H1 (cell line): ENCODE measurements at regions not wholly inside any gene's neighbourhood (a gene's known extent, or its start where the extent isn't known, plus 50 kb on each side); places are given as distances from the start of the nearest gene placed in this dataset.

Experiments
- CTCF ChIA-PET: fragments of 300-600 bp; sonication (Branson Sonifier 250); formaldehyde crosslinking; loops from one replicate; lab custom pipeline; 2021; ENCODE audit not compliant: partially characterized antibody; lab: Charles Lee
- POLR2A ChIA-PET: fragments of 300-600 bp; sonication (Branson Sonifier 250); formaldehyde crosslinking; loops from one replicate; lab custom pipeline; 2021; ENCODE audit warnings: inconsistent platforms; ENCODE audit not compliant: partially characterized antibody; lab: Charles Lee
- DNase-seq, 2 experiments: peaks; one replicate each; pipeline versions ENCODE4 v3.0.0 to v3.0.0-alpha.2; 2010 to 2022; ENCODE audit warnings: low spot score in 2 of 2, low read depth in 1 of 2, mixed read lengths in 1 of 2
- FAIRE-seq: peaks from 2 replicates; lab custom pipeline; 2011; peaks lifted over from hg19 to GRCh38; lab: Jason Lieb, UNC
- H2AFZ ChIP-seq: 2 replicates; pipeline ENCODE4 v1.8.1; 2012; ENCODE audit warnings: low read length, inconsistent platforms
- H2AK5ac ChIP-seq: 2 replicates; pipeline ENCODE4 v1.6.1; 2013; ENCODE audit warnings: low read depth, low read length
- H2BK120ac ChIP-seq: replicated peaks from 2 replicates; pipeline ENCODE3; 2013; ENCODE audit warnings: low read depth, low read length, inconsistent platforms
- H2BK12ac ChIP-seq: 2 replicates; pipeline ENCODE4 v1.6.1; 2013; ENCODE audit warnings: low read depth, low read length
- H2BK15ac ChIP-seq: 2 replicates; pipeline ENCODE4 v1.6.1; 2013; ENCODE audit warnings: low read length
- H2BK20ac ChIP-seq: 2 replicates; pipeline ENCODE4 v1.6.1; 2013; ENCODE audit warnings: low read length
- H2BK5ac ChIP-seq: 2 replicates; pipeline ENCODE4 v1.6.1; 2013; ENCODE audit warnings: low read depth, low read length
- H3K14ac ChIP-seq: 2 replicates; pipeline ENCODE4 v1.6.1; 2013; ENCODE audit warnings: inconsistent platforms; ENCODE audit not compliant: insufficient read length
- H3K18ac ChIP-seq: 2 replicates; pipeline ENCODE4 v1.6.1; 2013; ENCODE audit warnings: low read length; ENCODE audit errors: extremely low read depth
- H3K23ac ChIP-seq: 2 replicates; pipeline ENCODE4 v1.6.1; 2013; ENCODE audit warnings: inconsistent platforms; ENCODE audit not compliant: insufficient read length
- H3K23me2 ChIP-seq: 2 replicates; pipeline ENCODE4 v1.6.1; 2013; ENCODE audit warnings: low read depth, low read length
- H3K27ac ChIP-seq: 2 replicates; pipeline ENCODE4 v1.6.1; 2011; ENCODE audit warnings: low read depth, low read length, inconsistent platforms
- H3K27me3 ChIP-seq, 4 experiments: replicated peaks in 1 of 4; 1 replicate in 1 of 4; 2 replicates in 3 of 4; pipeline versions ENCODE4 v1.6.1 to v1.8.1; 2011 to 2013; ENCODE audit warnings: low read length in 3 of 4, mild to moderate bottlenecking in 3 of 4, inconsistent platforms in 2 of 4, mixed read lengths in 2 of 4, moderate library complexity in 1 of 4; ENCODE audit not compliant: control insufficient read depth in 3 of 4, insufficient read depth in 3 of 4; ENCODE audit errors: extremely low read depth in 1 of 4
- H3K36me3 ChIP-seq, 4 experiments: 2 replicates each; pipeline versions ENCODE4 v1.6.1 to v1.8.1; 2011 to 2013; ENCODE audit warnings: mild to moderate bottlenecking in 4 of 4, low read length in 3 of 4, moderate library complexity in 2 of 4, control low read depth in 1 of 4, inconsistent platforms in 1 of 4; ENCODE audit not compliant: insufficient read depth in 4 of 4, control insufficient read depth in 2 of 4
- H3K4ac ChIP-seq: replicated peaks from 2 replicates; pipeline ENCODE3; 2013; ENCODE audit warnings: low read length, low read depth, mixed read lengths, inconsistent platforms; ENCODE audit not compliant: insufficient read length
- H3K4me1 ChIP-seq, 4 experiments: replicated peaks in 1 of 4; 1 replicate in 1 of 4; 2 replicates in 3 of 4; pipeline versions ENCODE4 v1.6.1 to v1.8.1; 2011 to 2013; ENCODE audit warnings: low read length in 3 of 4, inconsistent platforms in 2 of 4, mixed read lengths in 1 of 4; ENCODE audit not compliant: insufficient read depth in 4 of 4, control insufficient read depth in 3 of 4
- H3K4me2 ChIP-seq, 2 experiments: 2 replicates each; pipeline versions ENCODE4 v1.6.1 to v1.8.1; 2011 to 2013; ENCODE audit warnings: low read depth in 2 of 2, low read length in 2 of 2, control low read depth in 1 of 2, inconsistent platforms in 1 of 2, mild to moderate bottlenecking in 1 of 2; ENCODE audit not compliant: insufficient read depth in 1 of 2
- H3K4me3 ChIP-seq, 4 experiments: fragments of 200-600, 300-600 bp in 1 of 4; sonication (generic), shearing (Covaris generic), sonication (Bioruptor Twin) in 1 of 4; 2 replicates each; pipeline versions ENCODE4 v1.5.1 to v1.8.1; 2011 to 2016; ENCODE audit warnings: low read length in 4 of 4, low read depth in 3 of 4, control low read depth in 2 of 4, inconsistent platforms in 2 of 4, mild to moderate bottlenecking in 2 of 4, mixed read lengths in 1 of 4, moderate library complexity in 1 of 4; ENCODE audit not compliant: insufficient read depth in 2 of 4; ENCODE audit errors: extremely low read depth in 1 of 4
- H3K56ac ChIP-seq: replicated peaks from 2 replicates; pipeline ENCODE3; 2013; ENCODE audit warnings: low read depth, mild to moderate bottlenecking, mixed read lengths, low read length, inconsistent platforms; ENCODE audit not compliant: insufficient read length
- H3K79me1 ChIP-seq: 2 replicates; pipeline ENCODE4 v1.6.1; 2013; ENCODE audit warnings: low read depth, low read length, control low read depth
- H3K79me2 ChIP-seq, 2 experiments: 2 replicates each; pipeline versions ENCODE4 v1.6.1 to v1.8.1; 2012 to 2013; ENCODE audit warnings: low read length in 2 of 2, mild to moderate bottlenecking in 2 of 2, inconsistent platforms in 1 of 2; ENCODE audit not compliant: insufficient read depth in 2 of 2, control insufficient read depth in 1 of 2
- H3K9ac ChIP-seq, 4 experiments: replicated peaks in 1 of 4; 1 replicate in 1 of 4; 2 replicates in 3 of 4; pipeline versions ENCODE4 v1.6.1 to v1.8.1; 2011 to 2013; ENCODE audit warnings: low read depth in 3 of 4, low read length in 3 of 4, control low read depth in 2 of 4, mild to moderate bottlenecking in 2 of 4, moderate library complexity in 2 of 4, inconsistent platforms in 1 of 4; ENCODE audit errors: extremely low read depth in 1 of 4
- H3K9me3 ChIP-seq, 2 experiments: 2 replicates each; pipeline versions ENCODE4 v1.6.1 to v1.8.1; 2012 to 2013; ENCODE audit warnings: mild to moderate bottlenecking in 2 of 2, moderate library complexity in 2 of 2, control low read depth in 1 of 2, inconsistent platforms in 1 of 2, low read depth in 1 of 2, low read length in 1 of 2, mixed read lengths in 1 of 2; ENCODE audit not compliant: insufficient read depth in 2 of 2
- H4K20me1 ChIP-seq, 2 experiments: replicated peaks in 1 of 2; 2 replicates each; pipeline versions ENCODE3 to v1.8.1; 2011 to 2013; ENCODE audit warnings: inconsistent platforms in 2 of 2, low read length in 2 of 2, mild to moderate bottlenecking in 1 of 2; ENCODE audit not compliant: insufficient read depth in 2 of 2, control insufficient read depth in 1 of 2
- H4K5ac ChIP-seq: 2 replicates; pipeline ENCODE4 v1.6.1; 2013; ENCODE audit warnings: low read length, low read depth, mixed read lengths, inconsistent platforms; ENCODE audit not compliant: insufficient read length
- H4K8ac ChIP-seq: 2 replicates; pipeline ENCODE4 v1.8.0; 2013; ENCODE audit warnings: mild to moderate bottlenecking, moderate library complexity, low read length, inconsistent platforms; ENCODE audit not compliant: insufficient read depth; ENCODE audit errors: extremely low read depth
- H4K91ac ChIP-seq: replicated peaks from 2 replicates; pipeline ENCODE3; 2013; ENCODE audit warnings: low read length, mixed read lengths, inconsistent platforms; ENCODE audit not compliant: insufficient read length
- BCL11A ChIP-seq, 2 experiments: IDR thresholded peaks; one replicate each; pipeline ENCODE4 v1.6.1; 2011; ENCODE audit warnings: low read depth in 2 of 2, low read length in 2 of 2, mild to moderate bottlenecking in 2 of 2
- BRCA1 ChIP-seq: IDR thresholded peaks from 2 replicates; pipeline ENCODE4 v1.6.1; 2012; ENCODE audit warnings: low read depth, low read length, improper control_type of control experiment
- EZH2 ChIP-seq: fragments of 200-600 bp; sonication (generic); IDR thresholded peaks from 2 replicates; pipeline ENCODE4 v1.7.1; 2012; ENCODE audit warnings: low read depth, mild to moderate bottlenecking, moderate library complexity, low read length, inconsistent platforms; ENCODE audit not compliant: severe bottlenecking
- GABPA ChIP-seq: IDR thresholded peaks from 2 replicates; pipeline ENCODE4 v1.6.1; 2011; ENCODE audit warnings: mild to moderate bottlenecking, low read length, moderate library complexity, borderline replicate concordance; ENCODE audit not compliant: insufficient read depth
- GTF2F1 ChIP-seq: IDR thresholded peaks from 2 replicates; pipeline ENCODE4 v1.6.1; 2012; ENCODE audit warnings: low read depth, low read length, improper control_type of control experiment, borderline replicate concordance
- MAX ChIP-seq: IDR thresholded peaks from 2 replicates; pipeline ENCODE4 v1.6.1; 2012; ENCODE audit warnings: inconsistent platforms
- RAD21 ChIP-seq, 2 experiments: IDR thresholded peaks in 1 of 2; conservative IDR thresholded peaks in 1 of 2; 2 replicates each; pipeline ENCODE4 v1.6.1; 2011; ENCODE audit warnings: low read depth in 2 of 2, low read length in 2 of 2, improper control_type of control experiment in 1 of 2, inconsistent platforms in 1 of 2, mild to moderate bottlenecking in 1 of 2, moderate library complexity in 1 of 2
- RFX5 ChIP-seq: IDR thresholded peaks from 2 replicates; pipeline ENCODE4 v1.6.1; 2011; ENCODE audit warnings: low read depth, low read length, improper control_type of control experiment, borderline replicate concordance
- YY1 ChIP-seq: IDR thresholded peaks from 2 replicates; pipeline ENCODE4 v1.6.1; 2011; ENCODE audit warnings: low read depth, mild to moderate bottlenecking, low read length
- WGBS, 2 experiments: shearing (Covaris generic) in 1 of 2; methylation state at CpG; one replicate each; pipeline versions ENCODE4 v1.1.6 to v1.1.7; 2013 to 2015; ENCODE audit warnings: low lambda C conversion rate in 2 of 2, mixed read lengths in 2 of 2, inconsistent platforms in 1 of 2, low coverage in 1 of 2, missing lambda C conversion rate in 1 of 2; ENCODE audit not compliant: insufficient replicate concordance in 2 of 2, insufficient coverage in 1 of 2, insufficient read length in 1 of 2; ENCODE audit errors: extremely low coverage in 1 of 2, missing lambda C conversion rate in 1 of 2; 5-methylcytosine and 5-hydroxymethylcytosine counted together

DNA sequence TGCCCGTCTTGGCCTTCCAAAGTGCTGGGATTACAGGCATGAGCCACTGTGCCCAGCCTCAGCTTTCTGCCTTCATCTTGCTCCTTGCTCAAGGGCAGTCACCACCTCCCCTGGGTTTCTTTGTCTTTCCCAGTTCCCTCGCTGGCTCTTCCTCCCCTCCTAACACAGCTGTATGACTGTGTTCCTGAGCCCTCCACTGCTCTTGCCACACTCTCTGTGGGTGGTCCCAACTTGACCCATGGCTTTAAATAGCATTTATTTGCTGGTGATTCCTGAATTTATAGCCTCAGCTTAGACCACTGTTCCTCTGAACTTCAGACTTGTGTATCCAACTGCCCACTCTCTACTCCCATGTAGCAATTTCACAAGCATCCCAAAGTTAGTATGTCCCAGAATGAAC is 181.3 kb downstream of the BAMBI start:
- H3K4ac ChIP-seq: no peak overlapping the region
- H3K27ac ChIP-seq: no peak overlapping the region
- ChIA-PET POLR2A (no interaction called here), CTCF (no interaction called here)
- no peak overlapping the region for H2BK12ac ChIP-seq
- DNase-seq (no peak), FAIRE-seq (no peak)
- H3K4me2 ChIP-seq: no peak overlapping the region
- no peak overlapping the region for H3K56ac ChIP-seq
- no peaks in the 10 kb centered on the region for H4K20me1 ChIP-seq
- no peak overlapping the region for H2AK5ac ChIP-seq
- no peak overlapping the region for H3K14ac ChIP-seq
- H4K5ac ChIP-seq: no peak overlapping the region
- H2BK120ac ChIP-seq: no peak overlapping the region
- no peaks in the 10 kb centered on the region; a peak in 1 of 7 replicates for H3K4me1 ChIP-seq
- no peak overlapping the region for H3K4me3 ChIP-seq
- H3K79me2 ChIP-seq: no peaks in the 10 kb centered on the region
- WGBS, 2 experiments: 94% methylated on average over 2 of the region's 2 CpGs; no CpG with 5 or more reads in 1 of the 2 experiments
- H4K8ac ChIP-seq: no peak overlapping the region
- H3K23ac ChIP-seq: no peak overlapping the region
- no peaks in the 10 kb centered on the region for H3K79me1 ChIP-seq
- no peak overlapping the region for H4K91ac ChIP-seq
- H3K9me3 ChIP-seq: no peaks in the 10 kb centered on the region
- H2BK15ac ChIP-seq: no peak overlapping the region
- no peak overlapping the region for H2AFZ ChIP-seq
- no peak overlapping the region for H3K9ac ChIP-seq
- H3K23me2 ChIP-seq: no peaks in the 10 kb centered on the region
- H3K27me3 ChIP-seq: no peaks in the 10 kb centered on the region
- H2BK20ac ChIP-seq: no peak overlapping the region
- no peaks in the 10 kb centered on the region for H3K36me3 ChIP-seq
- no peak overlapping the region for H3K18ac ChIP-seq
- H2BK5ac ChIP-seq: no peak overlapping the region
- TF ChIP-seq EZH2: no peak
- no peak for TF ChIP-seq RFX5
- TF ChIP-seq YY1: no peak
- no peak for TF ChIP-seq BRCA1
- TF ChIP-seq GABPA: no peak
- TF ChIP-seq RAD21 (IDR thresholded peaks at IDR 0.05 in 1 of 2, conservative IDR thresholded peaks at IDR 0.05 in 1 of 2; ENCODE audit: low read depth in 2 of 2, low read length in 2 of 2): no peak
- TF ChIP-seq GTF2F1: no peak
- TF ChIP-seq MAX: no peak
- TF ChIP-seq BCL11A (IDR thresholded peaks at IDR 0.05; ENCODE audit: low read depth in 2 of 2, low read length in 2 of 2): no peak
